ENCODE measurements at regions not wholly inside any gene's neighbourhood (a gene's known extent, or its start where the extent isn't known, plus 50 kb on each side); places are given as distances from the start of the nearest gene placed in this dataset.

GRCh38 chr9:1271367-1271766 lies 221.2 kb downstream of the DMRT2 start:
- DNase-seq (ENCODE audit: insufficient read length) (no peak), FAIRE-seq (no peak)
- no peak for TF ChIP-seq TAF1 (IDR thresholded peaks at IDR 0.05; ENCODE audit: borderline replicate concordance, low read depth, low read length)
- TF ChIP-seq POLR2AphosphoS5 (IDR thresholded peaks at IDR 0.05; ENCODE audit: low read depth, low read length) = no peak
- TF ChIP-seq POLR2A (IDR thresholded peaks at IDR 0.05; ENCODE audit: low read depth, low read length) = no peak

DNA sequence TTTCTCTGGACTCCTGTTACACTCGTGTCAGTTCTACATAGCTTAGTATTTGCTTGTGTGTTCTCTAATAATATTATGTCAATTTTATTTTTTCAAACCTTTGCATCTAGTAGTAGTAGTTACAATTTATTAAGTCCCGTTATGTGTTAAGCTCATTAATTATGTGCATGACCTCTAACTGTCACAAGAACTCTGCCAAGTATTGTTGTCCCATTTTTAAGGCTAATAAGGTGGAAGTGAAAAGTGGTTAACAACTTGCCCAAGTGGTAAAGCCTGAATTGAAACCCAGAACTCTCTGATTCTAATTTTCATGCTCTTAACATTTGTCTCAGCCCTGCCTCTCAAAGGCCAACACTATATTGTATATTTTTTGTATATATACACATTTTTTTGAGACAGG lies 221.6 kb downstream of the DMRT2 start:
- TF ChIP-seq POLR2AphosphoS5 (IDR thresholded peaks at IDR 0.05; ENCODE audit: low read depth, low read length) (no peak), TAF1 (IDR thresholded peaks at IDR 0.05; ENCODE audit: borderline replicate concordance, low read depth, low read length) (no peak), POLR2A (IDR thresholded peaks at IDR 0.05; ENCODE audit: low read depth, low read length) (no peak)

DNA sequence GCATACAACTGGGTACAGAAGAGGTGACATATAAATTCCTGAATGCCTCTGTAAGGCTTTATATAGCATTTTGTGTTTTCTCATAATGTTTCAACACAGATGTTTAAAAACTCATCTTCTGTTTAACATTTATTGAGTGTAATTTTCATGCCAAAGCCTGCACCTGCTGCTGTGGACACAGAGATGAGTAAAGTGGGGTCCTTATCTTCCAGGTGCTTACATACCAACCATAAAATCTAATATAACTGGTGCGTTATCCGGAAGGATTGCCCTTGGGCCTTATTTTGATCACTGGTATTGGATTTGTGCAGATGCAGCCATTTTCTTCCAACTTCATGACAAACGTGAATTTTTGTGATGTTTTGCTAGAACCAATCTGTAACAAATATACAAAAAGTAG lies 222.3 kb downstream of the DMRT2 start:
- FAIRE-seq (no peak), DNase-seq (ENCODE audit: insufficient read length) (no peak)
- no peak for TF ChIP-seq POLR2A (IDR thresholded peaks at IDR 0.05; ENCODE audit: low read depth, low read length)
- TF ChIP-seq POLR2AphosphoS5 (IDR thresholded peaks at IDR 0.05; ENCODE audit: low read depth, low read length) = no peak
- no peak for TF ChIP-seq TAF1 (IDR thresholded peaks at IDR 0.05; ENCODE audit: borderline replicate concordance, low read depth, low read length)

More for the DNA sequence above, 221.6 kb downstream of the DMRT2 start:
- no peak for DNase-seq (ENCODE audit: insufficient read length)
- FAIRE-seq = no peak

- DNase-seq (ENCODE audit: insufficient read length) (no peak), FAIRE-seq (no peak)
- no peak for TF ChIP-seq POLR2AphosphoS5 (IDR thresholded peaks at IDR 0.05; ENCODE audit: low read depth, low read length)
- no peak for TF ChIP-seq TAF1 (IDR thresholded peaks at IDR 0.05; ENCODE audit: borderline replicate concordance, low read depth, low read length)
- TF ChIP-seq POLR2A (IDR thresholded peaks at IDR 0.05; ENCODE audit: low read depth, low read length) = no peak
Measured at GRCh38 chr9:1273859-1274258, 223.7 kb downstream of the DMRT2 start.

DNA sequence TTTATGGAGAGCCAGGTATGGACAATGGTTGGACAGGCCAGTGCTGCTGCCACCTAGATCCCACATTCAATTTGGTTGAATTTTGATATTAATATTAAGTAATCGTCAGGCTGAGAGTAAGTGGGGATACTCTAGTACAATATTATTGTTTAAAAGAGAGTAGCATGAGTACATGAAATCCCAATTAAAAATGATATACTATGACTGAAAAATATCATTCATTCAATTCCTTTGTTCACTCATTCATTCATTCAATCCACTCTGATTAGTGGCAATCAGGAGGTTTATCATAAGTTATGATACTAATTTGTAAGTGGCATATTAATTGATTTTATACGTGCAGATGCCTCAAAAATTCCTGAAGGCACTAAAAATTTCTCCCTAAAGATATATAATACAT lies 224.2 kb downstream of the DMRT2 start:
- FAIRE-seq = no peak
- DNase-seq (ENCODE audit: insufficient read length) = no peak
- no peak for TF ChIP-seq POLR2AphosphoS5 (IDR thresholded peaks at IDR 0.05; ENCODE audit: low read depth, low read length)
- no peak for TF ChIP-seq POLR2A (IDR thresholded peaks at IDR 0.05; ENCODE audit: low read depth, low read length)
- no peak for TF ChIP-seq TAF1 (IDR thresholded peaks at IDR 0.05; ENCODE audit: borderline replicate concordance, low read depth, low read length)

- no peak for FAIRE-seq
- TF ChIP-seq TAF1 (IDR thresholded peaks at IDR 0.05; ENCODE audit: borderline replicate concordance, low read depth, low read length) = no peak
- TF ChIP-seq POLR2A (IDR thresholded peaks at IDR 0.05; ENCODE audit: low read depth, low read length) = no peak
Measured at GRCh38 chr9:1276474-1276873, 226.3 kb downstream of the DMRT2 start.

DNA sequence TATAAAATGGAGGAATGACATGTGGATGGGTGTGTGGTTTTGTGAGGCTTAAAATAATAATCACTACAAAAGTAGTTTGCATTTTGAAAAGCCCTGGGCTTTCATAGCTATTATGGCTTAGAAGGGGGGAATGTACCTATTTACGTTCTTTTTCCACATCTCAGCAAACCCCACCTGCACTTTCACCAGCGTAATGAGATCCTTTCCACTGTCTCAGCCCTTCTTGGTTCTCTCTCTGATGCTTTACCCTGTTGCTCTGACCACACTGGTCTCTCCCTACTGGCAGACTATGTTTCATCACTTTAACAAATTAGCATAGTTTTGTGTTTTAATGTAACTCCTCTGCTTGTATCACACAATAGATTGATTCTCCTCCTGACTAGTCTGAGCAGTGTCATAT lies 234.6 kb downstream of the DMRT2 start:
- TF ChIP-seq TAF1 (IDR thresholded peaks at IDR 0.05; ENCODE audit: borderline replicate concordance, low read depth, low read length) (no peak), POLR2AphosphoS5 (IDR thresholded peaks at IDR 0.05; ENCODE audit: low read depth, low read length) (no peak), POLR2A (IDR thresholded peaks at IDR 0.05; ENCODE audit: low read depth, low read length) (no peak)
- no peak for FAIRE-seq
- DNase-seq (ENCODE audit: insufficient read length) = no peak

More at GRCh38 chr9:1276474-1276873, 226.3 kb downstream of the DMRT2 start:
- no peak for DNase-seq (ENCODE audit: insufficient read length)

- FAIRE-seq (no peak), DNase-seq (ENCODE audit: insufficient read length) (no peak)
- TF ChIP-seq TAF1 (IDR thresholded peaks at IDR 0.05; ENCODE audit: borderline replicate concordance, low read depth, low read length) (no peak), POLR2AphosphoS5 (IDR thresholded peaks at IDR 0.05; ENCODE audit: low read depth, low read length) (no peak), POLR2A (IDR thresholded peaks at IDR 0.05; ENCODE audit: low read depth, low read length) (no peak)
Measured at GRCh38 chr9:1285526-1285925, 235.4 kb downstream of the DMRT2 start.

GRCh38 chr9:1292384-1292783 lies 242.2 kb downstream of the DMRT2 start:
- DNase-seq (ENCODE audit: insufficient read length) (no peak), FAIRE-seq (no peak)
- TF ChIP-seq POLR2A (IDR thresholded peaks at IDR 0.05; ENCODE audit: low read depth, low read length) = no peak
- TF ChIP-seq POLR2AphosphoS5 (IDR thresholded peaks at IDR 0.05; ENCODE audit: low read depth, low read length) = no peak
- no peak for TF ChIP-seq TAF1 (IDR thresholded peaks at IDR 0.05; ENCODE audit: borderline replicate concordance, low read depth, low read length)

- DNase-seq (ENCODE audit: insufficient read length) = no peak
- TF ChIP-seq TAF1 (IDR thresholded peaks at IDR 0.05; ENCODE audit: borderline replicate concordance, low read depth, low read length) (no peak), POLR2A (IDR thresholded peaks at IDR 0.05; ENCODE audit: low read depth, low read length) (no peak), POLR2AphosphoS5 (IDR thresholded peaks at IDR 0.05; ENCODE audit: low read depth, low read length) (no peak)
- no peak for FAIRE-seq
Measured at GRCh38 chr9:1294641-1295258, 244.6 kb downstream of the DMRT2 start.

- no peak for FAIRE-seq
- TF ChIP-seq POLR2AphosphoS5 (IDR thresholded peaks at IDR 0.05; ENCODE audit: low read depth, low read length) (no peak), TAF1 (IDR thresholded peaks at IDR 0.05; ENCODE audit: borderline replicate concordance, low read depth, low read length) (no peak), POLR2A (IDR thresholded peaks at IDR 0.05; ENCODE audit: low read depth, low read length) (no peak)
- DNase-seq (ENCODE audit: insufficient read length) = no peak
Measured at GRCh38 chr9:1296331-1296730, 246.2 kb downstream of the DMRT2 start.

- FAIRE-seq = no peak
- DNase-seq (ENCODE audit: insufficient read length) = no peak
- TF ChIP-seq POLR2A (IDR thresholded peaks at IDR 0.05; ENCODE audit: low read depth, low read length) (no peak), POLR2AphosphoS5 (IDR thresholded peaks at IDR 0.05; ENCODE audit: low read depth, low read length) (no peak), TAF1 (IDR thresholded peaks at IDR 0.05; ENCODE audit: borderline replicate concordance, low read depth, low read length) (no peak)
Measured at GRCh38 chr9:1298046-1298445, 247.9 kb downstream of the DMRT2 start.
